IPS-20b (cell line): ENCODE measurements at regions not wholly inside any gene's neighbourhood (a gene's known extent, or its start where the extent isn't known, plus 50 kb on each side); places are given as distances from the start of the nearest gene placed in this dataset.

Experiments
- H3K27ac ChIP-seq: one replicate; pipeline ENCODE4 v1.5.1; 2013; ENCODE audit warnings: low read length
- H3K27me3 ChIP-seq: 2 replicates; pipeline ENCODE4 v1.6.1; 2013; ENCODE audit warnings: mild to moderate bottlenecking, low read length, inconsistent platforms; ENCODE audit not compliant: insufficient read depth
- H3K36me3 ChIP-seq: 2 replicates; pipeline ENCODE4 v1.6.1; 2013; ENCODE audit warnings: low read depth, mild to moderate bottlenecking, inconsistent platforms, low read length, moderate library complexity; ENCODE audit not compliant: insufficient read depth
- H3K4me1 ChIP-seq: 2 replicates; pipeline ENCODE4 v1.6.1; 2013; ENCODE audit warnings: mild to moderate bottlenecking, control low read depth, inconsistent platforms, low read length, moderate library complexity; ENCODE audit not compliant: insufficient read depth
- H3K4me3 ChIP-seq: 2 replicates; pipeline ENCODE4 v1.5.1; 2013; ENCODE audit warnings: mild to moderate bottlenecking, low read length, inconsistent platforms
- H3K9ac ChIP-seq: 2 replicates; pipeline ENCODE4 v1.6.1; 2013; ENCODE audit warnings: low read depth, mild to moderate bottlenecking, inconsistent platforms, low read length, moderate library complexity
- H3K9me3 ChIP-seq: 2 replicates; pipeline ENCODE4 v1.6.1; 2013; ENCODE audit warnings: mild to moderate bottlenecking, low read depth, low read length, inconsistent platforms; ENCODE audit not compliant: insufficient read depth

DNA sequence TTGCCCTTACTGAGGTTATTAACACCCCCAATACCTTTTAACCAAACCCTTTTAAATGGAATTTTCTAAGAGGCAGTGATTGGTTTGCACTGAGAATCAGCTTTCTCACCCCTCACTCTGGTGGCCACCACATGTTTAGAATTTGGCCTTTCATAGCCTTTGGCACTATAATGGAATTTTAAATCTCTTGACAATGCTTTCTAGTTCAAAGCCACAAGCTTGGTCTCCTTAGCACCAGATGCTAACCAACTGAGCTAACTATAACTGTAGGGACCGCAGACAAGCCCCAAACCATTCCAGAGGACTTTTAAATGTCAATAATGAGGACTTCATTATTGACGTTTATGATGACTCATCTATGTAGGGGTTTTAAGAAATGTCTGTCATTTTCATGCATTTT lies 238.7 kb upstream of the SNX7 start:
- Histone ChIP-seq H3K27me3 (no peaks in the 10 kb centered on the region), H3K27ac (no peak overlapping the region), H3K36me3 (no peaks in the 10 kb centered on the region), H3K9me3 (no peaks in the 10 kb centered on the region), H3K4me1 (no peaks in the 10 kb centered on the region), H3K9ac (no peak overlapping the region), H3K4me3 (no peak overlapping the region)

DNA sequence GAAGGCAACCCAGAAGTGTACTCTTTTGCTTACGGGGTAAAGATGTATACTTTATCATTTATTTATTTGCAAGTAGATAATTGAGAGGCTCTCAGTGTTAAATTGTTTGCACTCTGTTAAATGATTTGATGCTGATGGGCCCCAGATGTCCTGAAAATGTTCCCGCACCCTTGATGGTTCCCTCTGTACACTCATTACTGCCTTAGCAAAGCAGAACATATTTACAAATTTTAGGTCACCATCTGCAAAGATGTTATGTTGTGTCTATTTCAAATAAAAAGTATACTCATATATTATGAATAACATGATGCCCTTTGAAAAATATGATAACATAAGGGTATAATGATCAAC lies 240.5 kb upstream of the SNX7 start:
- Histone ChIP-seq H3K36me3 (no peaks in the 10 kb centered on the region), H3K9me3 (no peaks in the 10 kb centered on the region), H3K27me3 (no peaks in the 10 kb centered on the region), H3K27ac (no peak overlapping the region), H3K4me1 (no peaks in the 10 kb centered on the region), H3K4me3 (no peak overlapping the region), H3K9ac (no peak overlapping the region)

DNA sequence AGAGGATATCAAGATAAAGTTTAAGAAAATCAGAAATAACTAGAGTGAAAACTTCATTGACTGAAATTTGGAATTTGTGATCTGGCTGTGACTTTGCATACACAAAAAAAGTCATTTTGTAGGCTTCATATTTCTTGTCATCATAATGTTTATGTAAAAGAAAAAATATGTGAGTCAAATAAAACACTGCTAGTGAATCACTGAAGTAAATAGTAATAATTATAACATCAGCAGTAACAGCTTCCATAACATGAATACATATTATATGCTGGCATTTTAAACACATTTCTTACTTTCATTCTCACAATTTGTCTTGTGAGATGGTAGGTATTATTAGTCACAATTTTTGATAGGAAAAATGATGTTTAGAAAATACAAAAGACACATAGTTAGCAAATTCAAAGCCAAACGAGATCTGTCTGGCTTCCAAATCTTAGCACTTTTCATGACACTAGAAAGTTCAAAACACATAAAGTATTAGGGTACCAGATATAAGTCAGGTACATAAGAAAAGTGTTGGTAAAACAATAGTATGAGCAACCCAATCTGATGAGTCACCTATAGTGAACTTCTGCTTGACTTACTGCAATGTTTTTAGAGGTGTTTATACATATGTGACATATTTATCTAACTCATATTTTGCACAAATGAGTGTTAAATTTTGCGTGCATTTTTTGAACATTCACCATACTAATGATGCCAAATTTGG lies 241.0 kb upstream of the SNX7 start:
- Histone ChIP-seq H3K9ac (no peak overlapping the region), H3K27ac (no peak overlapping the region)

DNA sequence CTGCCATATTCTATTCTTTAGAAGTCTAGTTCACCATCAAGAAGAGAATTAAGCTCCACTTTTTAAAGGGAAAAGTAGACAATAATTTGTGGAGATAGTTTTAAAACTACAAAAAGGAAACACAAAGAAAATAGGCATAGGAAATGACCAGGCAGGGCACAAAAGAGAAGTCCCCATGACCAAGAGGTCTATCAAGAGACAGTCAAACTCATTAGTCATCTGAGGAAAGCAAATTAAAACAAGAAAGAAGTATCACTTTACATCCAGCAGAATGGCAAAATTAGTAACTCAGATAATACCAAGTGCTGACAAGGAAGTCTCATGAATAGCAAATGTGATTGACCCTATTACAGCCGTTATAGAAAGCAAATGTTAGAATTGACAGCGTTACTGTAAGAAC lies 243.7 kb upstream of the SNX7 start:
- no peaks in the 10 kb centered on the region for H3K27me3 ChIP-seq
- no peak overlapping the region for H3K4me3 ChIP-seq
- 0 out of 2 replicates have a peak, but pooled peaks cover 3% of the 10 kb centered on the region for H3K4me1 ChIP-seq
- no peak overlapping the region for H3K9ac ChIP-seq
- H3K27ac ChIP-seq, result no peak overlapping the region
- H3K36me3 ChIP-seq, result no peaks in the 10 kb centered on the region
- peaks cover 5% of the 10 kb centered on the region; the same call in 1 of the 2 replicates for H3K9me3 ChIP-seq

More for the DNA sequence above, 241.0 kb upstream of the SNX7 start:
- no peaks in the 10 kb centered on the region for H3K4me1 ChIP-seq
- no peaks in the 10 kb centered on the region for H3K9me3 ChIP-seq
- no peaks in the 10 kb centered on the region for H3K27me3 ChIP-seq
- no peaks in the 10 kb centered on the region for H3K36me3 ChIP-seq
- no peak overlapping the region for H3K4me3 ChIP-seq

DNA sequence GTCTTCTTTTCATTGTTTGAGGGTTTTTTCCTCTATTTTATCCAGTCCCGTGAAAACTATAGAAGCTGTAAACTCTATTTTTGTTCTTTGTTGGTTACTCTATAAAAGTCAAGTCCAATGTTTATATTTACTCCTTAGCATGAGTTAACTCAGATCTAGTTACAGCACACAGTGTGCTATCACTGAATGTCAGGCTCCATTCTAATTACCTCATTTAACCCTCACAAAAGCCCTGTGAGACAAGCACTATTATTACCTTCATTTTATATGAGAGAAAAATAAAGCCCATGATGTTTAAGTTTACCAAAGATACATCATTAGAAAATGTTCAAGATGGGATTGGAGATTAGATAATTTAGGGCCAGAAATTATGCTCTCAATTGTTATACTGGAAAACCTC lies 251.4 kb upstream of the SNX7 start:
- H3K9me3 ChIP-seq, result peaks cover 5% of the 10 kb centered on the region
- H3K36me3 ChIP-seq, result no peaks in the 10 kb centered on the region
- no peak overlapping the region for H3K4me3 ChIP-seq
- 0 out of 2 replicates have a peak, but pooled peaks cover 3% of the 10 kb centered on the region for H3K4me1 ChIP-seq
- H3K9ac ChIP-seq, result no peak overlapping the region
- no peak overlapping the region for H3K27ac ChIP-seq
- H3K27me3 ChIP-seq, result no peaks in the 10 kb centered on the region

DNA sequence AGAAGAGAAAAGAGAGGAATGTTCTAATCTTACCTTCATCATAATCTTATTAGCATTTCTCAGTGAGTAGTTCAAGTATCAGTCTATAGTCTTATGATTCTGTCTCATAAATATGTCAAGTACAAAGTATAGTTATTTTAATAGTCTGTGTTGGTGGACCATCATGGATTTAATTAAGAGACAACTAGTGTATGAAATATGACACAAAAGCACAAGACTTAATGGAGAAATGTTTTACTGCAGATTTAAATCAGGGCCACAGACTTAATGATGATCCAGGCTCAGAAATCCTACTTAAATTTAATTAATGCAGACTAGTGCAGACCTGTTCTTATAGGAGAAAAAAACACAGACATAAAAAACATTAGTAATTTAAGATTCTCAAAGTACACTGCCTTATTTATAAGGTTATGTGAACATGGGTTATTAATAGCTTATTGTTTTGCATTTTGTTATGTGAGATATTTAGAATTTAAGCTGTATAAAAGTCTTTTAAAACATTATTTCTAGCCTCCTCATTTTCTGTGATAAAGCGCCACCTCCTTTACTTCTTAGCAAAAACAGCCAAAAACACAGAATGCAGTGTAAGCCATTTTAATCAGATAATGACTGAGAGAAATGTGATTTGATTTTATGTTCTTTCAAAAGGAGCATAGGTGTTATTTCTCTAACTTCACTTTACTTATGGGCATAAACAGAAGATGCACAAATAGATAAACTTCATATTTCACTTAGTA lies 255.0 kb upstream of the SNX7 start:
- H3K9ac ChIP-seq, result no peak overlapping the region
- no peaks in the 10 kb centered on the region for H3K27me3 ChIP-seq
- no peak overlapping the region for H3K27ac ChIP-seq
- H3K9me3 ChIP-seq, result no peaks in the 10 kb centered on the region
- no peak overlapping the region for H3K4me3 ChIP-seq
- no peaks in the 10 kb centered on the region for H3K36me3 ChIP-seq
- no peaks in the 10 kb centered on the region for H3K4me1 ChIP-seq

DNA sequence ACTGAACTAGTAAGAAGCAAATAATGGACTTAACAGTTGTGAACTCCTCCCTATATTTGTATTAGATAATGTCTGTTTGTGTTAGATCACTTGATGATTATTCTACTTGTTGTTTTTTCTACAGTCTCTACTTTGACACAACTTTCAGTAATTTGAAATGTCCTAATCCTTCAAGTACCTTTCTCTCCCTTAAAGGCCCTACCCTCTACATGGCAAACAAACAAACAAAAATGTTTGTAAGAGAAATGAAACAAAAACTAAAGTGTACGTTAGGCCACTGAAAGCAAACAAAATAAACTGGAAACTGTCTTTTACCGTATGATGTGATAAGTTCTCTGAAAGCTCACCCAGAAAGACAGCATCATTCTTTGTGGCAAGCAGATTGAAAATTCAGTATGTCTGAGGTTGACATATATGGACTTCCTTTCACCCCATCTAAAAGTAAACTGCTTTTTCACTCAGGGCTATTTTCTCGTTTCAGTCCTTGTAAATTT lies 255.9 kb upstream of the SNX7 start:
- no peaks in the 10 kb centered on the region for H3K27me3 ChIP-seq
- no peak overlapping the region for H3K27ac ChIP-seq
- H3K4me1 ChIP-seq, result no peaks in the 10 kb centered on the region
- no peaks in the 10 kb centered on the region for H3K36me3 ChIP-seq
- no peak overlapping the region for H3K4me3 ChIP-seq
- H3K9me3 ChIP-seq, result no peaks in the 10 kb centered on the region
- H3K9ac ChIP-seq, result no peak overlapping the region

DNA sequence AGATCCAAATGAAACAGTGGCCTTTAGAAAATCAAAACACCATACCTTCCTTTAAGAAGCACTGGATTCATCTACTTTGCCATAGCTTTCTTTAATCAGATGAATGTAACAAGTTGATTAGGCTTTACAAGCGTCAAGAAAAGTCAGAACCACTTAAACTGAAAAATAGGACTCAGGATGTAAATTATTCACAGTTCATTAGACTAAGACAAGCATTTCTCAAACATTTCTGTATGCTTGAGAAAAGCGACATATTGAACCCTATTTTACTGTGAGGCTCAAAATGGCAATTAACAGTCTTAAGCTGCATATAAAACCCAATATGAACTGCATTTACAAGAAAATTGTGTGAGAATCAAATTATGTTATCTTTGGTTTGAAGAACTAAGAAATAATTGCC lies 256.7 kb upstream of the SNX7 start:
- Histone ChIP-seq H3K27ac (no peak overlapping the region), H3K4me3 (no peak overlapping the region), H3K27me3 (no peaks in the 10 kb centered on the region), H3K36me3 (no peaks in the 10 kb centered on the region), H3K9me3 (no peaks in the 10 kb centered on the region), H3K9ac (no peak overlapping the region), H3K4me1 (no peaks in the 10 kb centered on the region)

DNA sequence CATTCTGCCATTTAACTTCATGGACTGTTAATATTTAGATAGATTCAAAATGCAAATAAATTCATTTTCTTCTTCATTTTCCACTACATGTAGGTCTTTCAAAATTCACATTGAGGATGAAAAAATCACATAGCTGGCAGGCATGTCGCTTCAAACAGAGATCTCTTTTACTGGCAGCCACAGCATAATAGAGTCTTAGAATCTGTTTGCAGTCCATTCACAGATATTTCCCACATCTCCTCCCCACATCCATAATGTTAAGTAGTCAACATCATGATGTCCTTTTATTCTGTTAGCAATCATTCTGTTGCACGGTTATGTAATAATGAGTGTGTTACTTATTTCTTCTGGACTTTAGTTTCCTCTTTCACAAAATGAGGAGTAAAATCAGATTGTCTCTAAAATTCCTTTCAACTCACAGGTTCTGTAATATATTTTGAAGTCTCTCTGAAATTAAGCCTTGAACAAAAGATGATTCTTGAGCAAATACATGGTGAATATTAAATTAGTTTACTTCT lies 257.5 kb upstream of the SNX7 start:
- H3K9me3 ChIP-seq, result no peaks in the 10 kb centered on the region
- no peak overlapping the region for H3K9ac ChIP-seq
- no peaks in the 10 kb centered on the region for H3K27me3 ChIP-seq
- H3K27ac ChIP-seq, result no peak overlapping the region
- no peak overlapping the region for H3K4me3 ChIP-seq
- no peaks in the 10 kb centered on the region for H3K4me1 ChIP-seq
- H3K36me3 ChIP-seq, result no peaks in the 10 kb centered on the region

DNA sequence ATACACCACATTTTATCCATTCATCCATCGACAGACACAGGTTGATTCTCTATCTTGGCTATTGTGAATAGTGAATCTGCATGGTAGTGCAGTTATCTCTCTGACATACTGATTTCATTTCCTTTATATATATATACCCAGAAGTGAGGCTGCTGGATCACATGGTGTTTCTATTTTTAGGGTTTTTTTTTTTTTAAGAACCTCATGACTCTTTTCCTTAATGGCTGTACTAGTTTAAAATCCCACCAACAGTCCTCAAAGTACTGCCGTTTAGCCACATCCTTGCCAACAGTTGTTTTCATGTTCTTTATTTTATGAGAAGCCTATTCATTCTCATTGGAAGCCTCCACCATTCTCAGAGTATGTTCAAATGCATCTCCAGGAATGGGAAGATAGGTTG lies 258.7 kb upstream of the SNX7 start:
- Histone ChIP-seq H3K9me3 (no peaks in the 10 kb centered on the region), H3K4me1 (no peaks in the 10 kb centered on the region), H3K4me3 (no peak overlapping the region), H3K27ac (no peak overlapping the region), H3K36me3 (no peaks in the 10 kb centered on the region), H3K27me3 (no peaks in the 10 kb centered on the region), H3K9ac (no peak overlapping the region)

DNA sequence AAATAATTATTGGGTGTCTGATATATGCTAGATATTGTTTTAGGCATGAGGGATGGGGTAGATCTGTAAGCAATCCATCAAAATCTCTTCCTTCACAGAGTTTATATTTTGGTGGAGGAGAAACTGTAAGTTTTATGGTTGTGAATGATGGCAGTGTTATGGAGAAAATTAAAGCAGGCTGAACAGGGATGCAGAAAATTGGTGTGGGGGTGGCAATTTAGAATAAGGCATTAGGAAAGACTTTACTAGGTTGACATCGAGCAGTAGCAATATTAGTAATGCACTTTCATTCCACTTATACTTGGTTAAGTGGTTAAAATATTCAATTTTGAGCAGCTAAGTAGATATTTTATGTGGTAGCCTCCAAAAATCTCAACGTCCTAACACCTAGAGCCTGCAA lies 261.1 kb upstream of the SNX7 start:
- Histone ChIP-seq H3K9me3 (no peaks in the 10 kb centered on the region), H3K4me1 (no peaks in the 10 kb centered on the region), H3K27me3 (no peaks in the 10 kb centered on the region), H3K4me3 (no peak overlapping the region), H3K27ac (no peak overlapping the region), H3K9ac (no peak overlapping the region), H3K36me3 (no peaks in the 10 kb centered on the region)

DNA sequence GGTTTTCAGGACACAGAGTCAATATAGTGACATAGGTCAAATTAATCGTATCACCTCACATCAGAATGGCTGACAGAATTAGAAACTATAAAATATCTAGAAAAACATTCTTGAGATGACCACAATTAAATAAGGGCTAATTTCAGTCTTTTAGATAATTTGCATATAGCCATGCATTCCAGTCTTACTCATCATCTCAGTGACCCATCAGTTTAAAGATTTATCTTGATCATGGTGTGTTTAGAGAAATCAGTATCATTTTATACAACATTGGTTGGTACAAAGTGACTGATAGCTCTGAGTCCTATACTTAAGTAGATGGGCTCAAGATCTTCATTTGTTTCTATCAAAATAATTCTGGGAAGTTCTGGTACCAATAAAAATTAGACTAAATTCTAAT lies 262.3 kb upstream of the SNX7 start:
- Histone ChIP-seq H3K9me3 (no peaks in the 10 kb centered on the region), H3K27me3 (no peaks in the 10 kb centered on the region), H3K9ac (no peak overlapping the region), H3K36me3 (no peaks in the 10 kb centered on the region), H3K4me1 (no peaks in the 10 kb centered on the region), H3K27ac (no peak overlapping the region), H3K4me3 (no peak overlapping the region)
